Right lobe of liver (tissue), 4 donors: ENCODE measurements at regions not wholly inside any gene's neighbourhood (a gene's known extent, or its start where the extent isn't known, plus 50 kb on each side); places are given as distances from the start of the nearest gene placed in this dataset.

Experiments
- CTCF ChIP-seq, 4 donors: fragments of 200-600 bp in 3 of 4; fragments of 450-650 bp in 1 of 4; IDR thresholded peaks; one replicate each; pipeline versions ENCODE4 v1.5.1 to v1.8.0; 2016 to 2022; ENCODE audit warnings: antibody characterized with exemption in 4 of 4, mild to moderate bottlenecking in 2 of 4
- POLR2A ChIP-seq: fragments of 450-650 bp; IDR thresholded peaks from one replicate; pipeline ENCODE4 v1.6.1; 2017; ENCODE audit warnings: antibody characterized with exemption, mild to moderate bottlenecking
- donor health status: DM: no; HTN: no; CAD: no.
- donor health status: DM: no; HTN: no; CAD: no.
- donor health status: DM: no; HTN: yes; CAD: no.

DNA sequence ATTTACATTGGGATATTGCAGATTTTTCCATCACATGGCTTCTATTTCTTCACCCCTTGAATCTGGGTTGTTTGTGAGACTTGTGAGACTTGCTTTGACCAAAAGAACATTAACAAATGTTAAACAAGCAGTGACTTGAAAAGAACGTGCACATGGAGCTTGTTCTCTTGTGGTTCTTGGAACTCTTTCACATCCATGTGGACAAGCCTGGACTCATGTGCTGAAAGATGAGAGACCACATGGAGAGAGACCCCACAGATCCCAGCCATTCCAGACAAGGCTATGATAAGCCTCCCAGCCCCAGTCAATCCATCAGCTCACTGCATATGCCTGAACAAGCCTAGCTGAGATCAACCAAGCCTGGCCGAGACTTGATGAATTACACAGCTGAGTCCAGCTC is 1365.7 kb upstream of the GJE1 start:
- no peak for TF ChIP-seq CTCF (IDR thresholded peaks at IDR 0.05)
- no peak for TF ChIP-seq POLR2A
